Hindlimb muscle (tissue), 1 donor: ENCODE measurements at regions not wholly inside any gene's neighbourhood (a gene's known extent, or its start where the extent isn't known, plus 50 kb on each side); places are given as distances from the start of the nearest gene placed in this dataset.
"Not testable (repeated sequence)": the region's sequence is repeated elsewhere in the genome, so short reads cannot be mapped to it uniquely, and the experiment has no call there.

Source experiments
- DNase-seq: peaks from one replicate; pipeline ENCODE4 v3.0.0-alpha.2; 2013

DNA sequence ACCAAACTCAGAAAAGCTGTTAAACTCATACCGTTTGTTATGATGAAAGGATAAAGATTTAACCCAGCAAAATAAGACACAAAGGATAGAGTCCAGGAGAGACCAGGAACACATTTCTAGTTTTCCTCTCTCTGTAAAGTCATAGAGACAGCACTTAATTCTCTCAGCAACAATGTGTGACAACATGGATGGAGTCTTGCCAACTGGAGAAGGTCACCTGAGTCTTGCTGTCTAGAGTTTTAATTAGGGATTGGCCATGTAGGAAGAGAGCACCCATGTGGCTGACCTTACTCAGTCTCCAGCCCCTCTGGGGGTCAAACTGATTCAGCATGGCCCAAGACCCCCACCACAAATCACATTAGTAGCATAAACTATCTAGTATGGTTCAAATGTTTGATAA is 151.0 kb upstream of the ATF7IP start:
- no peak for DNase-seq

DNA sequence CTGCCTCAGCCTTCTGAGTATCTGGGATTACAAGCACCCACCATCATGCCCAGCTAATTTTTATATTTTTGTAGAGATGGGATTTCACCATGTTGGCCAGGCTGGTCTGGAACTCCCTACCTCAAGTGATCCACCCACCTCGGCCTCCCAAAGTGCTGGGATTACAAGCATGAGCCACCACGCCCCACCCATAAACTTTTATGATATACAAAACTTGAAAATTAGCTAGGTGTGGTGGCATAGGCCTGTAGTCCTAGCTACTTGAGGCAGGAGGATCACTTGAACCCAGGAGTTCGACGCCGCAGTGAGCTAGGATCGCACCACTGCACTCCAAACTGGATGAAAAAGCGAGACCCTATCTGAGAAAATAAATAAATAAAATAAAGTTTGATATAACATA is 149.5 kb upstream of the ATF7IP start:
- DNase-seq: not testable (repeated sequence)

DNA sequence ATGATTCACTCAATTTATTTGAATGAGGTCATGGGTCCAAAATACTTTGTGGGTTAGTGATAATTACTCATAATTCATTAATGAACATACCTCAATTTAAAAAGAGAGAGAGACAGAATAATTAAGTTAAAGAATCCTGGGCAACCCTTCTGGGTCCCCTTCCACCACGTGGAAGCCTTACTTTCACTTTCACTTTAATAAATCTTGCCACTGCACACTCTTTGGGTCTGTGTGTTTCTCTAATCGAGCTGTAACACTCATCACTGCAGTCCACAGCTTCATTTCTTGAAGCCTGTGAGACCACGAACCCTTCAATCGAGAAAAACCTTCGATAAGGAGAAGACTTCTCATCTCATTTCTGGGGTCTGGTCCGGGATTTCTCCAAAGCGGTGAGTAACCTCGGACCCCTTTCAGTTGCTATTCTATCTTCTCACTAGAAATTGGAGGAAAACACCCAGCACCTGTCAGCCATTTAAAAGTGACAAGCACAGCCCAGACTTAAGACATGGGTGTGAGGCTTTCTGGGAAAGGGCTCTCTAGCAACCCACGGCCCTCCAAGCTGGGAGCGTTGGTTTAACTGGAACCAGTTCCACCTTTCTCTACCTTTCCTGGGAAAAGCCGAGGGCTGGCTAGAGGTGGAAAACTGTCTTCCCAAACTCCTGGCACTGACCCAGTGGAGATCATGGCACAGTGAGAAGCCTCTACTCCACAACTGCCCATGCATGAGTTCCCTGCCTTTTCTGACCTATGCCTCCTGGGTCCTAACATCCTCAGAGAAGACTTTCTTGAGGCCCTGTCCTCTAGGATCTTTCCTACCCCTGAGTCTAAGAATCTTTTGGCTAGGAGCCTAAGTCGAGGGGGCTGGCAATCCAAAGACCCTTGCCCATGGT is 148.8 kb upstream of the ATF7IP start:
- DNase-seq: no peak

DNA sequence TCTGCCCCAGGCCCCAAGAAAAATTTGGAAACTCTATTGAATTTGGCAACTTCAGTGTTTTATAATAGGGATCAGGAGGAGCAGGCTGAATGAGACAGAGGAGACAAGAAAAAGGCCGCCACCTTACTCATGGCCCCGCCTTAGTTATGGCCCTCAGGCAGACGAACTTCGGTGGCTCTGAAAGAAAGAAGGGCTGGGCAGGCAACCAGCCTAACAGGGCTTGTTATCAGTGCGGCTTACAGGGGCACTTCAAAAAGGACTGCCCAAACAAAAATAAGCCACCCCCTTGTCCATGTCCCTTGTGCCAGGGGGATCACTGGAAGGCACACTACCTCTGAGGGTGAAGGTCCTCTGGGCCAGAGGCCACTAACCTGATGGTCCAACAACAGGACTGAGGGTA is 146.3 kb upstream of the ATF7IP start:
- no peak for DNase-seq

DNA sequence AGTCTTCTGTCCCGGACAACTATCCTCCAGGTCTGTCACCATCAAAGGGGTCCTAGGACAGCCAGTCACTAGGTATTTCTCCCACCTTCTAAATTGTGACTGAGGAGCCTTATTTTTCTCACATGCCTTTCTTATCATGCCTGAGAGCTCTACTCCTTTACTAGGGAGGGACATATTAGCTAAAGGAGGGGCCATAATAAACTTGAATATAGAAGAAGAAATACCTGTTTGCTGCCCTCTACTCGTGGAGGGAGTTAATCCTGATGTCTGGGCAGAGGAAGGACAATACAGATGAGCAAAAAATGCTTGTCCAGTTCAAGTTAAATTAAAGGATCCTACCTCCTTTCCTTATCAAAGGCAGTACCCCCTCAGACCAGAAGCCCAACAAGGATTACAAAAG is 145.8 kb upstream of the ATF7IP start:
- not testable (repeated sequence) for DNase-seq

DNA sequence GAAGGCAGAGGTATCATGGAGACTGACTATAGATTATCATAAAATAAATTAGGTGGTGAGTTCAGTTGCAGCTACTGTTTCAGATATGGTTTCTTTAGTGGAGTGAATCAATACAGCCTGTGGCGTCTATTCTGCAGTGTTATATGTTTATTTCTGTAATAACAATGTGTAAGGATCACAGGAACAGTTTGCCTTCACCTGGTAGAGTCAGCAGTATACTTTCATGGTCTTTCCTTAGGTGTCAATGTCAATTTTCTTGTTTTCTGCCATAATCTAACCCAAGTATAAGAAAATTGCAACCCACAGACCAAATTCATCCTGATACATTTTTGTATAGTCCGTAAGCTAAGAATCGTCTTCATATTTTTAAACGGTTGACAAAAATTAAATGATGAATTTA is 140.4 kb upstream of the ATF7IP start:
- DNase-seq: no peak

DNA sequence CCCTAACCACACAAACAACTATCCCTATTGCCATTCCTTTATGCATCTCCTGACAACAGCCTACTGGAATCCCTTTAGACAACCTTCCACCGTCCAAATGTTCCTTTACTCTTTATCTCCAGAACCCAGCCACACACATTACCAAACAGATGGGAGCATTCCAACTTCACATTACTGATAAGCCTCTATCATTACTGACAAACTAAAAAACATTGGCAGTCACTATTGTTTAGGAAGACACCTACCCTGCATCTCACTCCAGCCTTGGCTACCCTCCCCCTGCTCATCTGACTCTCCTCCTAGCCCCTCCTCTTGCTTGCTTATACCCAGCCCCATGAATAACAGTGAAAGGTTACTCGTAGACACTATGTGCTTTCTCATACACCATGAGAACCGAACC is 130.3 kb upstream of the ATF7IP start:
- not testable (repeated sequence) for DNase-seq

DNA sequence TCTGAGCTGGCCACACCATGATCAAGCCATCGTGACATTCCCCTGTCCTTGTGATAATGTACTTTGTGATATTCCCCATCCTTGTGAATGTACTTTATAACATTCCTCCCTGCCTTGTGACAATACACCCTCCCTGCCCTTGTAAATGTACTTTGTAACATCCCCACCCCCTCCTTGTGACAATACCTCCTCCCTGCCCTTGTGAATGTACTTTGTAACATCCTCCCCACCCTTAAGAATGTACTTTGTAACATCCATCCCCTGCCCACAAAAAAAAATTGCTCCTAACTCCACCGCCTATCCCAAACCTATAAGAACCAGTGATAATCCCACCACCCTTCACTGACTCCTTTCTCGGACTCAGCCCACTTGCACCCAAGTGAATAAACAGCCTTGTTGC is 128.8 kb upstream of the ATF7IP start:
- not testable (repeated sequence) for DNase-seq

DNA sequence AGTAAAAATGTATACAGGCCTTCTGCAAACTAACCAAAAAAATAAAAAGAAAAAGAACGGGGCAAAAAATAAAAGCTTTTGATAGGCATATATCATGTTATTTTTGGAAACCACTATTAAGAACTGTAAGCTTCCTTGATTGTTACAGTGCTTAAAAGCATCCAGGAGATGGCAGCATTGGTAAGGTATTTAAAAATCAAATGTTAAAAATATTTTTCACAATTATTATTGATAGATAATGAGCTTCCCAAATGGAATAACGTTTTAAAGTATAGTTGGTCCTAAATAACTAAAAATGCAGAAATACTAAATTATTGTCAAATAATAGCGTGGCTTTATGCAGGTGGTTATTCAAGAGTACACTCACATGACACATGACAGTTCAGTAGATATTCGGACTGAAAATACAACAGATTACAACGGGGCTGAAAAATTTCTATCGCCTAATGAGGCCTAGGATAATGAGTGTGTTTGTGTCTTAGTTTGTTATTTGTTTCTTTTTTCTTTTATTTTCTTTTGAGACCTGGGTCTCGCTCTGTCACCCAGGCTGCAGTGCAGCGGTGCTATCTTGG is 127.2 kb upstream of the ATF7IP start:
- no peak for DNase-seq

DNA sequence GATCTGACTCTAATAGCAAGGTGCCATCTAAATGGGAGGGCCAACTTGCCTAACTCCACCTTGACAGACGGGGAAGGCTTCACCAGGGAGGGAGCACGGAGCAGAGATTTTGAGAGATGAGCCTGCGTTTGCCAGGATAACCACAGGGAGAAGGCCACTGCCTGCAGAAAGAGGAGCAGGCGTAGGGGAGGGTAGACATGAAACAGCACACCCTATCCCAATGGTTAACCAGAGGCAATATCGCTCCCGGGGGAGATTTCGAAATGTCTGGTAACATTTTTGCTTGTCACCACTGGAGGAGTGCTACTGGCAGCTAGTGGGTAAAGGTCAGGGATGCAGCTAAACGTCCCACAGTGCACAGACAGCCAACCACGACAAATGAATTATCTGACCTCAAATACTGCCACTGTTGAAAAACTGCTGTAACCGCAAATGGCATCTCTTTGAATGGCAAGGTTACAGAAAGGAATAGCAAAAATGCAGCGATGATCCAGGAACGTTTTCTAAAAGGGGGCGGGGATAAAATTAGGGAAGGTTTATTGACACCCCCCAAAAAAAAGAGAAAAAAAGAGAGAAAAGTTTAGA is 126.0 kb upstream of the ATF7IP start:
- DNase-seq: no peak

DNA sequence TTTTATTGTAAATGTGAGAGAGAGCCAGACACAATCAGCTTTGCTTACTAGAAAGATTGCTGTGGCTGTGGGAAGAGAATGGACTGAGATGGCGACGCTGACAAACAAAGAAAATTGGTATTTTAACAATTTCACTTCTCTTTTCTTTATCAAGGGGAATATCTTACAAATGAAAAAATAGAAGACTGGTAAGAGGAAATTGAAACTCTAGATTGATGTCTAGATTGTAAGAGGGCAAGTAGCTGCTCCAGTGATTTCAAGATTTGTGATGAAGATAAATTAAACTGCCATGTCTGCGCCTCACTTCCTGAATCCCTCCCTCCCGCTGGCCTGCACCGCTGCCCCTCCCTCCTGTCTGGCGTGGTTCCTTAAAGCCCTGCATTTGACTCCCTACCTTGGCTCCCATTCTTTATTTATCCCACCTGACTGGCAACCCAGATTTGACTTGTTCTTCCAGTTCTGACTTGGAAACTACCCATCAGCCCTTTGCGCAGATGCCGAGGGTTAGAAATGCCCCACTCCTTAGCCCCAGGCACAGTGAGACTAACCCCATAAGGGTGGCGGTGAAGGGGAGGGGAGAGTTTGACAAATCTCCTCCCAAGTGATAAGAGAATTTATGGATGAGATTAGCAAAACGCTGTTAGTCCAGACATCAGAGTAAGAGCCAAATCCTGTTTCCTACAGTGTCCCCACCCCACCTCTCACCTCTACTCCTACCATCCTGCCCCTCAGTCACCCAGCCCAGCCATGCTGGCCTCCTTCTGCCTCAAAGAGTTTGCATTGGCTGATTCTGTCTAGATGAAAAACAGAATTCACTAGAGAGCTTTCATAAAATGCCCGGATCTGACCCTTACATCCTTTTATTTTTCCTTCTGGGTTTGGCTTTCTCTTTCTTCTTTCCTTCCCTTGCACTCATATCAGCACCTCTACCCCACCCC is 125.3 kb upstream of the ATF7IP start:
- DNase-seq: no peak

DNA sequence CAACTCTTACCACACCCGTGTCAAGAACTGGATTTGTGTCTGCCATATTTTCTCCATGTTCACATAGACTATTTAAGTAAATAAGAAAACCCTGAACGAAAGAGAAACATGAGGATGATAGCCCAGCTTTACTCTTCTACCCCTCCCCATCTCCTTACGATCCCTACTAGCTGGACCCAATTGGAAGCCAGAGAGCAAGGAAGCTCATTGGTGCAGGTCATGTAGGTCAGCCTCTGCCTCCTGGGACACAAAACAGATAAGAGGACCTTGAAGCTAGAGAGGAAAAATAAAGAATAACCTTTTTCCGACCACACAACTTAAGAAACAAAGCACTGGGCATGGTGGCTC is 124.6 kb upstream of the ATF7IP start:
- DNase-seq: no peak

DNA sequence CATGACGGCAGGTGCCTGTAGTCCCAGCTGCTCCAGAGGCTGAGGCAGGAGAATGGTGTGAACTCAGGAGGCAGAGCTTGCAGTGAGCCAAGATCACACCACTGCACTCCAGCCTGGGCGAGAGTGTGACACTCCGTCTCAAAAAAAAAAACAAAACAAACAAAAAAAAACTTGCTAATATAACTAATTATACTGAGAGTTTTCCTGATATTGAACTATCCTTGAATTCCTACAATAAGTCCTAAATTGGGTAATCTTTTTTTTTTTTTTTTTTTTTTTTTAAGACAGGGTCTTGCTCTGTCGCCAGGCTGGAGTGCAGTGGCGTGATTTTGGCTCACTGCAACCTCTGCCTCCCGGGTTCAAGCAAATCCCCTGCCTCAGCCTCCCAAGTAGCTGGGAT is 122.7 kb upstream of the ATF7IP start:
- DNase-seq: not testable (repeated sequence)

DNA sequence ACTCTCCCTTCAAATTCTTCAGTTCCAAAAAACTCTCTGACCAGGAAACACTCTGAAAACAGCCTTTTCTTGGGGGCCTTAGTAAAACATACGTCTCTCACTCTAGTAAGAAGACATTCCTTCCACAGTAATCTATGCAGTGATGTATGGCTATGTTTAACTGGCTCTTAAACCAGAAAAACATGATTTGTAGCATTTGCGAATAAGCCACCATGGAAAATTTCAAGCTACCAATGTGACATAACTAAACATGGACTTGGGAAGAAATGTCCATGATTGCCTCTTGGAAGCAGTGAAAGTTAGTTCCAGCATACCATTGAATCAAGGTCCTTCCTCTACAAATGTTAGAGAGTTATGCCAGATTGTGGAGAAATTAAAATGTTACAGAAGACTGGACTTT is 121.5 kb upstream of the ATF7IP start:
- no peak for DNase-seq

DNA sequence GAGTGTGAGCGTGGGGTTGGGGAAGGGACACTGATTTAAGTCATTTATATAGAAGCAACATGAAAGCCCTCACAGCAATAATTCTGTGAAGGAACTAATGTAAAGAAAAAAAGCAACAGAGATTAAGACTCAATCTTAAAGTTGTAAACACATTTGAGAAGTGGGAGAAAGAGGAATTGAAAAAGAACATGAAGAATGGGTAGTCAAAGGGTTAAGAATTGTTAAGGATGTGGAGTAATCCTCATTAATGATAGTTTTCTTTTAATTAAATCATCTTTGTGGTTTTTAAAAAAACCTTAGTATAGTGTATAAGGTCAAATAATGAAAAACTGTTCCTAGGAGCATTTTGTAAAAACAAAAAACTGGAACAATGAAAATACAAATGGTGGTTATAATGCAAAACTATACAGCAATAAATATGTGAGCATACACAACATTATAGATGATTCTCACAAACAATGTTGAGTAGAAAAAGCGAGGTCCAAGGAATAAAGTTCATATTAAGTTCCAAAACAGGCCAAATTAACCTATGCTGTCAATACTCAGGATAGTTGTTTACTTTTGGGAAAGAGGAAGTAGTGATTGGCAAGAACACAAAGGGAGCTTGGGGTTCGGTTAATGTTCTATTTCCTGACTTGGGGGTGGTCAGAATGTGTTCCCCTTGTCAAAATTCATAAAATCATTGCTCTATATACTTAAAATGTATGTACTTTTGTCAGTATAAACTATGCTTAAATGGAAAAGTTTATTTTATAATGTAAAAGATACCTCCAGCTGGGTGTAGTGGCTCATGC is 120.4 kb upstream of the ATF7IP start:
- no peak for DNase-seq

DNA sequence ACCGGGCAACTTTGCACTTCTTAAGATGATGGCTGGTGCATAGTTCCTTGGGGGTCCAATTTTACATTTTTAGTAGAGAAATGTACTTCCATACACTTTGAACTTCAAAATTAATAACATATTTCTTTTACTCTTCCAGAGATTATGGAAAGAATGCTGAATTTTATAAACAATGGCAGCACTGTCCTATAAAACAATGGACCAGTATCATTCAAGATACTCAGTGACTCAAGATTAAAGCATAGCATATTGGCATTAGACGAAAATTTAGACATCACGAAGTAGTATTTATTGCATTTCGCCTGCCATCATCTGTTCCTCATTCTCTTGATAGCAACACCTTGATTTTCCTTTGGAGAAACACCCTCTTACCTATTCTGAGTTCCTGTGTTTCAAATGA is 118.3 kb upstream of the ATF7IP start:
- no peak for DNase-seq

DNA sequence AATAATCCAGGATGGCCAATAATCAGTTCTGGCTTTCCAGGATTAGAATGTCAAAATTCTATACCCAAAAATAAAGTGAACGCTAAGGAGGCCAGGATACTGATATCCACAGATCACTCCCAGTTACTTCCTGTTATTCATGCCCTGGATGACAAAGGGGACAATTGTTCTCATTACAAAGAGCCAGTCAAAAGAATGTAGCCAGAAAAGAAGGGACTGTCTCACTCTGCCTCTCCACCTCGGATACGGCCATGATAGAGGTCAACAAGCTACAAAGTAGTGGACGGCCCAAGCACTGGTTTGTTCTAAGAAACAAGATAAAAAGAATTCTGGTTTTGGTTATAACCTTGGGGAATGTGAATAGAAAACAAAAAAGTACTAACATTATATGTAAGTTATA is 116.1 kb upstream of the ATF7IP start:
- no peak for DNase-seq

DNA sequence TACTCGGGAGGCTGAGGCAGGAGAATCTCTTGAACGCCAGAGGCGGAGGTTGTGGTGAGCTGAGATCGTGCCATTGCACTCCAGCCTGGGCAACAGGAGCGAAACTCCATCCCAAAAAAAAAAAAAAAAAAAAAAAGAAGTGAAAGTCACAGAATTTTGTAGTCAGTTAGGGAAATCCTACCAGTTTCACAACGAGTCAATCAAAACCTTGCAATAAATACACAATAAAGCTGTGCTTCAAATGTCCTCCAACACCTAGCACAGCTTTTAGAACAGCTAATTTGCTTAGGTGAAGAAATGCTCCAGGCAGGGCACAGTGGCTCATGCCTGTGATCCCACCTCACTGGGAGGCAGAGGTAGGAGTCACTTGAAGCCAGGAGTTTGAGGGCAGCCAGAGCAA is 112.8 kb upstream of the ATF7IP start:
- no peak for DNase-seq

DNA sequence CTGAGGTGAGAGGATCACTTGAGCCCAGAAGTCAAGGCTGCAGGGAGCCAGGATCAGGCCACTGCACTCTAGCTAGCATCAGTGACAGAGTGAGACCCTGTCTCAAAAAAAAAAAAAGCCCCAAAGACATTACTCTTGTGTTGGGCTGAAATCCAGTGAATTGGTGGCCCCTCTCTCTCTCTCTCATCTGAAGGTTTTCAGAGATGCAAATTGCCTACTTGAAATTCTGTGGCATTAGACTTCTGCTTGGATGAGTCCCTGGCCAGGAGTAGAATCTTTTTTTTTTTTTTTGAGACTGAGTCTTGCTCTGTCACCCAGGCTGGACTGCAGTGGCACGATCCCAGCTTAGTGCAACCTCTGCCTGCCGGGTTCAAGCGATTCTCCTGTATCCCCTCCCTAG is 112.0 kb upstream of the ATF7IP start:
- no peak for DNase-seq

DNA sequence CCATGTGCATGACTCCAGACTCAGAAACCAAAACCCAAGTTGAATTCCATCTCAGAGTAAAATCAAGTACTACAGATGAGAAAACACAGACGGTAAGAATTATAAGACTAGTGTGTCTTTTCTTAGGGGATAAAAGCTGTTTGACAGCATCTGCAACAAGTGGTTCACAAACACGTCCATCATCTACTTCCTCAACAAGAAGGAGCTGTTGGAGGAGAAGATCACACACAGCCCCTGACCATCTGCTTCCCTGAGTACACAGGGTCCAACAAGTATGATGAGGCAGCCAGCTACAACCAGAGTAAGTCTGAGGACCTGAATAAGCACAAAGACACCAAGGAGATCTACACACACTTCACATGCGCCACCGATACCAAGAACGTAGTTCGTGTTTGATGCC is 110.7 kb upstream of the ATF7IP start:
- DNase-seq: no peak

DNA sequence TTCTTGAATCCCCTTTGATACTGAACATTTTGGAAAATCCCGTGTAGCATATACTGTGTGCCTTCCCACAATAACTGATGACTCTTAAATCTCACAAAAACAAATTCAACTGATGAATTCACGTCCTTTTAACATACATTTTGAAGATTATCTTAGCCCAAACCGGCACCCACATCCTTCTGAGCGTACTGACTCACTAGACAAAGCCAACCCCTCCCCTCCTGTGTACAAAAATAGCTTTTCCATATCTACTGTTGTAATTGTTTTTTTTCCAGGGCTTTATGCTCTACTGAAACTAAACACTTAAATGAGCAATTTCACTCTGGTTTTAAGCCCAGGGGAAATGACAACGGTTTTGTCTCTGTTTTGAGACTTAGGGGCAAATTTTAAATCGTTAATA is 109.4 kb upstream of the ATF7IP start:
- DNase-seq: no peak

DNA sequence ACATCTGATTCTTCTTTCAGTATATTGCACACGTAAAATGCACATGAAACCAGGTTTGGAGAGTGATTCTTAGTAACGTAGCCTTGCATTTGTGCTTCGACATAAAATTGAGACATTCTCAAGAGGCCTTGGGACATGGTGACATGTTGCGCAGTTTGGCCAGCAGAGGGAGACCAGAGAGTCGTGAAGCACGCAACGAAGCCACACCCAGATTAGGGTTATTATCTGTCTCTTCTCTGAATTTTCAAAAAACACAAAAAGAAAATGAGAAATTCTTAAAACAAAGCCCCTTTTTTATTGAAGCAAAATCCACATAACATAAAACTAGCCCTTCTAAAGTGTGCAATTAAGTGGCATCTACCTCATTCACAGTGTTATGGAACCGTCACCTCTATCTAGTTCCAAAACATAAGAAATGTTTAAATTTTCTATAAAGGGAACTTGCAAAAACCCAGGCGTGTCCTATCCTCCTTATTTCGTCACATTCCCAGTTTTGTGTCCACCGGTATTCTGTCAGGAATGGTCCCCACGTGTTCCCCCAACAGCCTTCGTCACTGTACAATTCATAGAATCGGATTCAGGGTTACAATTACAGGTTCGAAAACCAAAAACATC is 108.8 kb upstream of the ATF7IP start:
- peak; percentile 62 for DNase-seq
